Activated T-cell treated with anti-CD3 and anti-CD28 coated beads for 24 hours (primary cell): ENCODE measurements at regions not wholly inside any gene's neighbourhood (a gene's known extent, or its start where the extent isn't known, plus 50 kb on each side); places are given as distances from the start of the nearest gene placed in this dataset.
"Not testable (repeated sequence)": the region's sequence is repeated elsewhere in the genome, so short reads cannot be mapped to it uniquely, and the experiment has no call there.

Source experiments
- DNase-seq: peaks from one replicate; pipeline ENCODE4 v3.0.0-alpha.2; 2020; ENCODE audit warnings: low read depth

GRCh38 chr5:164204338-164204946, 699.0 kb downstream of the MAT2B start:
- DNase-seq, result no peak

GRCh38 chr5:164206196-164206595, 700.8 kb downstream of the MAT2B start:
- DNase-seq, result no peak

DNA sequence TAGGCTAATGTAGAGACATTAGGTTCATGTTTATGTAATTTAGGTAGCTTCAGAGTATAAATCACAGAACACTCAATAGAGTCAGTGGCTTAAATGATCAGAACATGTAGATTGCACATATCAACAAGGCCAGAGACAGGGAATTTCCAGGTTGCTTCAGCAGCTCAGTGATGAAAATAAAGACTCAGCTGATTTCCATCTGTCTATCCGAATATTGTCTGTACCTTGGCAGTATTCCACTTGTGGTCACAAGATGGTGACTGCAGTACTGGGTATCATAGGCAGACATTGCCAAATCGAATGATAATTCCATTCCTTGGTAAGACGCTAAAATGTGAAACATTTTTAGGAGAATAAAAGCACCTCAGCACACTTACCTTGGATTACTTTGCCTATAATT, 702.2 kb downstream of the MAT2B start:
- no peak for DNase-seq

DNA sequence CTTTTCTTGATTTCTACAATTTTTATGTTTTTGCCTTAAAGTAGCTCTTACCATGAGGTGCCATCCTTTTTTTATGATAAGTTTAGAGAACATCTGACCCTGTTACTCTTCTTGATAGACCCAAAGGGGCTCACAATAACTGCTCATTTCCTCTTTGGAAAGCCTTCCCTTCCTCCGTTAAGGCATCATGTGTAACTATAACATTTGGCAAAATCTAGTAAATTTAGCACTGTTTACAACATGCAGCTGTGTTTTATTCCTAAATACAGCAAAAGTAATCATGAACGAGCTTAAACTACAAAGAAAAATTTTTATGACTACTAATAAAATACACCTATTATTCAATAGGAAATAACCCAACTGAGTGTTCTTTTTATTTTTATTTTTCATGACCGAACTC, 705.1 kb downstream of the MAT2B start:
- DNase-seq, result no peak

DNA sequence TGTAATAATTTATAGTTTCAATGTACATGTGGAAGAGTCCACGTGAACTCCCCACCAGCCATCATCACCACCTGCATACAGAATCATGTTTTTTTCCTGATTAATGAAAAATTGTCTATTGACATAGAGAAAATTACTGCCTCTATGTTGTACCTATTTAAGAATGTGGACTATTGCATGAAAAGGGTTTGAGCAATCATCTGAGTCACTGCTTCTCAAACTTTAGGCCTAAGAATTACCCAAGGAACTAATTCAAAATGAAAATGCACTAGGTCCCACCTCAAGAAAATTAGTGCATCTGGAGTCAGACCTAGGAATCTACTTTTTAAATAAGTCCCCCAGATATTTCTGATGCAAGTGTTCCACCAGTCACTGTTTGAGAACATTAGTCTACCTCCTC, 709.3 kb downstream of the MAT2B start:
- no peak for DNase-seq

GRCh38 chr5:164217464-164217863, 712.0 kb downstream of the MAT2B start:
- DNase-seq, result no peak

GRCh38 chr5:164220522-164220921, 715.1 kb downstream of the MAT2B start:
- DNase-seq, result no peak

DNA sequence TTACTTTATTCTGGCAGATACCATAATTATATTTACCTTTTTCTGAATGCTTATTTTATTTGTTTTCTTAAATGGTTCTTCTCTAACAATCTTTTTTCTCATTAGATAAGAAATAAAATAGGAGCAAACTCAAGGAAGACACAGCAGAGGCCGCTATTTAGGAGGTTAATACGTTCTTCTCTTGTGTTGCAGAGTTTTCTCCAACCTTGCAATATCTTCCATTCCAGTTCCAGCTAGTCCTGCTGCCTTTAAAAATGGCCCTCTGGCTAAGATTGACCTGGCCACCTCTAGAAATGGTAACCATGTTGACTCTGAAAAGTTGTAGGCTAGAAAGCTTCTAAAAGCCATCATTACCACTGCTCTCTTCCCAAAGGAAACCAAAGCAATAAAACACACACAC, 718.8 kb downstream of the MAT2B start:
- DNase-seq, result no peak

- DNase-seq, result no peak
Measured at GRCh38 chr5:164224772-164225171, 719.4 kb downstream of the MAT2B start.

GRCh38 chr5:164230341-164230740, 724.9 kb downstream of the MAT2B start:
- DNase-seq, result no peak

- no peak for DNase-seq
Measured at GRCh38 chr5:164233791-164234190, 728.4 kb downstream of the MAT2B start.

GRCh38 chr5:164234321-164234720, 728.9 kb downstream of the MAT2B start:
- no peak for DNase-seq

GRCh38 chr5:164235300-164235891, 730.0 kb downstream of the MAT2B start:
- no peak for DNase-seq

- no peak for DNase-seq
Measured at GRCh38 chr5:164237486-164237885, 732.1 kb downstream of the MAT2B start.

DNA sequence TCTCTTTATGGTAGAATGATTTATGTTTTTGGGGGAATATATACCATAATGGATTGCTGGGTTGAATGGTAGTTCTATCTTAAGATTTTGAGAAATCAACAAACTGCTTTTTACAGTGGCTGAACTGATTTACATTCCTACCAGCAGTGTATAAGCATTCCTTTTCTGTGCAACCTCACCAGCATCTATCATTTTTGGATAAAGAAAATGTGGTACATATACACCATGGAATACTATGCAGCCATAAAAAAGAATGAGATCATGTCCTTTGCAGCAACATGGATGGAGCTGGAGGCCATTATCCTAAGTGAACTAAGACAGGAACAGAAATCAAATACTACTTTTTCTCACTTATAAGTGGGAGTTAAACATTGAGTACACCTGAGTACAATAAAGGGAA, 746.4 kb downstream of the MAT2B start:
- DNase-seq, result not testable (repeated sequence)

DNA sequence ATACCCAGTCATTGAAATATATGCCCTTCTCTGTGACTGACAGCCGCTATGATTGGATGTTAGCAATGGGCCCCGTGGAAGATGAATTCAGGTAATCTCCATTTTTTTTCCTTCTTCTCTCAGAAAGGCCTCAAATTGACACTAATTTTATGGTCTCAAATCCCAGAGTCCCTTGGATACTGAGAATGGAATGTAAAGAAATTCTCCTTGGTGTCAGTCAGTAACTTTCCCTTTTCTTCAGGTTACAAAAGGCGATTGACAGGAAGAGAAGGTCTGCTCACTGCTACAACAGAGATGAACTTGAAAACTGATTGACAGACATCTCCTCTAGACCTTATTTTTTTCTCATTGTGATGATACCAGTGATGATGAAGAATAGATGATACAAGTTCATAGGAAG, 748.3 kb downstream of the MAT2B start:
- no peak for DNase-seq

GRCh38 chr5:164255598-164256213, 750.3 kb downstream of the MAT2B start:
- DNase-seq, result no peak

- no peak for DNase-seq
Measured at GRCh38 chr5:164256351-164256750, 750.9 kb downstream of the MAT2B start.

DNA sequence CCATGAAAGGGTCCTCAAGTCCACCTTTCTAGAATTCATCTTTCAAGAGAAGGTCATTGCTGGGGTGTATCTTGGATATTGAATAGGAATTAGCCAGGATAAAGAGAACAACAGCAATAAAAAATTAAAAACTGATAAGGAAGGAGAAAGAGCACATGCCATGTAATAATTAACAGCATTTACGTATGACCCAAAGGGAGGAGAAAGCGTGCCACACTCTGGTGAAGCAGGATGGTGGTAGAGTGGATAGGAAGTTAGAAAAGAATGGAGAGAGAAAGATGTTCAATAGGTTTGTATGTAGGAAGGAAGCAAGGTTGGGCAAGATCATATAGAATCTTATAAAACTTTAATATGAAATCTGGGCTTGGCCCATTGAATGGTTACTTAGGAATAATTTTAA, 751.5 kb downstream of the MAT2B start:
- DNase-seq, result no peak

GRCh38 chr5:164265566-164265965, 760.1 kb downstream of the MAT2B start:
- no peak for DNase-seq

GRCh38 chr5:164266571-164266970, 761.2 kb downstream of the MAT2B start:
- no peak for DNase-seq

DNA sequence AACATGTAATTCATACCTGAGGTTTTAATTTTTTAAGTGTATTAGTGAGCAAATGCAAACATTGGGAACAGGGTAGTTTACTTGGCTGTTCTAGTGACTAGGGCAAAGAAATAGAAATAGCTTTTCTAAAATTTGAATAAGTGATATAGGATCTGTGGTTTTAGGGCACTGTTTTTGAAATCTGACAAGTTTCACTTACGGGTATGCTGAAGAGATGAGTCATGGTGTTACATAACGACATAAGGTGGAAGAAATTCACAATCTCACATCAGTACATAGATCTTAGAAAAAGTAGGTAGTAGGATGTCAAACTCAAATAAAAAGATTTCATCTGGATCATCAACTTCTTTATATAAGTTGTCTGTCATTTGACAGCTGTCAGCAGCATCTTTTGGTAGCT, 772.3 kb downstream of the MAT2B start:
- DNase-seq, result no peak

DNA sequence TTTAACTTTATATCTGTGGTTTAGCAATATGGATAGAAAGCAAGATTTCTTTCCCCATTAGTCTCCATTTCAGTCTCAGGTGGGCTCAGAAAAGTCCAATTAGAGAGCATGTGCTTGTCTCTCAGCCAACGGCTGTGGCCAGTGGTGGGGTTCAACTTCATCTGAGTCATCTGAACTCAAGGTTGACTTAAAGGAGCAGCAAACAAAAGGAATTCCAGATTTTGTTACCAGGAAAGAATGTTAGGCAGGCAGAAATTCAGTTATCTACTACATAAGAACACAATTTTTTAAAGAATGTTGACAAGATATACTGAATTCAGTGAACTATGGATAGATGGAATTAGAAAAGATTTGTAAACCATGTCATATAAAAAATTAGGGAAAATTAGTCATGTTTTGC, 784.1 kb downstream of the MAT2B start:
- no peak for DNase-seq

DNA sequence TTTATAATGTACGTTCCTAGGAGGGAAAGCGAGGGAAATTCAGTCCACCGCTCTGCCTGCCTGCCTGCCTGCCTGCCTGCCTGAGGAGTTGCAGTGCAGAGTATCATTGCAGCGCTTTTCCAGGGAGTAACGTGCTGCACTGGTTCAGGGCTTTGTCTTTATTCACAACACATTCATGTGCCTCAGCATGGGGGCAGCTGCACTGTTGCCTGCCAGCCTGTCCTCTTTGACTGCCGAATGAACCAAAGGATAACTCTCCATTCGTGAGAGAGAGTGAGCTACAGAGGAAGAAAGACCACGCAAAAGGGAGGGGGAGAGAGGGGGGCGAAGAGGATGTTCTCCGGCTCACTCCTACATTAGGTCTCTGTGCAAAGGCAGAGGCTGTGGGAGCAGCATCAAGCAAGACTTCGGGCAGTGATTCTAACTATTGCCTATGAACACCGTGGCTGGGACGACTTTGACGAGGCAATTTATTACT, 791.2 kb downstream of the MAT2B start:
- DNase-seq, result no peak
